Muscle layer of duodenum (tissue), 2 donors: ENCODE measurements at regions not wholly inside any gene's neighbourhood (a gene's known extent, or its start where the extent isn't known, plus 50 kb on each side); places are given as distances from the start of the nearest gene placed in this dataset.

Experiments
- H3K27ac ChIP-seq: one replicate; pipeline ENCODE4 v1.7.0; 2013; ENCODE audit warnings: mild to moderate bottlenecking, low read length
- H3K27me3 ChIP-seq: one replicate; pipeline ENCODE4 v1.7.0; 2013; ENCODE audit warnings: low read depth, mild to moderate bottlenecking, control low read depth, low read length
- H3K36me3 ChIP-seq, 2 donors: one replicate each; pipeline ENCODE4 v1.7.0; 2013; ENCODE audit warnings: low read length in 2 of 2, control low read depth in 1 of 2, mild to moderate bottlenecking in 1 of 2; ENCODE audit not compliant: insufficient read depth in 2 of 2, control insufficient read depth in 1 of 2
- H3K4me1 ChIP-seq, 2 donors: one replicate each; pipeline ENCODE4 v1.7.0; 2013; ENCODE audit warnings: low read length in 2 of 2, mild to moderate bottlenecking in 2 of 2, control low read depth in 1 of 2, moderate library complexity in 1 of 2; ENCODE audit not compliant: insufficient read depth in 2 of 2, control insufficient read depth in 1 of 2
- H3K4me3 ChIP-seq, 2 donors: one replicate each; pipeline ENCODE4 v1.7.0; 2013; ENCODE audit warnings: low read length in 2 of 2, low read depth in 1 of 2, mild to moderate bottlenecking in 1 of 2
- H3K9me3 ChIP-seq, 2 donors: one replicate each; pipeline ENCODE4 v1.7.0; 2013; ENCODE audit warnings: low read length in 2 of 2, control low read depth in 1 of 2, mild to moderate bottlenecking in 1 of 2; ENCODE audit not compliant: control insufficient read depth in 1 of 2
- donor health status: healthy.

DNA sequence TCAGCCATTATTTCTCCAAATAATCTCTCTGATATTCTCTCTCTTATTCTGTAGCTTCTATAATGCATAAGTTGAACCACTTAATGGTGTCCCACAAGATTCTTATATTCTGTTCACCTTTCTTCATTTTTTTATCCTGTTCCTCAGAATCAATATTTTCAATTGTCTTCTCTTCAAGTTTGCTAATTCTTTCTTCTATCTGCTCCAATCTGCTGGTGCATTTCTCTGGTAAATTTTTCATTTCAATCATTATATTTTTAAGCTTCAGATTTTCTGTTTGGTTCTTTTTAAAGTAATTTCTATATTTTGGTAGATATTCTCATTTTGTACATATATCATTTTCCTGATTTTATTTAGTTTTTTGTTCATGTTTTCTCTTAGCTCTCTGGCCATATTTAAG lies 272.6 kb downstream of the ZEB1 start:
- Histone ChIP-seq H3K4me1 (no peaks in the 10 kb centered on the region), H3K9me3 (no peaks in the 10 kb centered on the region), H3K27ac (no peak overlapping the region), H3K27me3 (no peaks in the 10 kb centered on the region), H3K36me3 (no peaks in the 10 kb centered on the region), H3K4me3 (no peak overlapping the region)

DNA sequence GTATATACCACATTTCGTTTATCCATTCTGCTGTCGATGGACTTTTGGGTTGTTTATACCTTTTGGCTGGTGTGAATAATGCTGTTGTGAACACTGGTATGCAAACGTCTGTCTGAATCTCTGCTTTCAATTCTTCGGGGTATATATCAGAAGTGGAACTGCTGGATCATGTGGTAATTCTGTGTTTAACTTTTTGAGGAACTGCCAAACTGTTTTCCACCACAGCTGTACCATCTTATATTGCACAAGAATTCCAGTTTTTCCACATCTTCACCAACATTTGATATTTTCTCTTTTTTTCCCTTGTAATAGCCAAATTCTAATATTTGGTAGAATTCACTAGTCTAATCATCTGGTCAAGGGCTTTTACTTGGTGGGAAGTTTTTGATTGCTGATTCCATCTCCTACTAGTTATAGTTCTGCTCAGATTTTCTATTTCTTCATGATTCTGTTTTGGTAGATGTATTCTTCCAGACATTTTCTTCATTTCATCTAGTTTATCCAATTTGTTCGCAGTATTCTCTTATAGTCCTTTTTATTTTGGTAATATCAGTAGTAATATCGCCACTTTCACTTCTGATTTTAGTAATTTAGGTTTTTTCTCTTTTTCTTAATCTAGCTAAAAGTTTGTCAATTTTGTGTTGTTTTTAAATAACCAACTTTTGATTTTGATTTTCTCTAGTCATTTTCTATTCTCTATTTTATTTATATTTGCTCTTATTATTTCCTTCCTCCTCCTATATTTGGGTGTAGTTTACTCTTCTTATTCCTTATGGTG lies 271.2 kb downstream of the ZEB1 start:
- Histone ChIP-seq H3K9me3 (no peaks in the 10 kb centered on the region), H3K27me3 (no peaks in the 10 kb centered on the region), H3K4me1 (no peaks in the 10 kb centered on the region), H3K27ac (no peak overlapping the region), H3K36me3 (no peaks in the 10 kb centered on the region), H3K4me3 (no peak overlapping the region)

DNA sequence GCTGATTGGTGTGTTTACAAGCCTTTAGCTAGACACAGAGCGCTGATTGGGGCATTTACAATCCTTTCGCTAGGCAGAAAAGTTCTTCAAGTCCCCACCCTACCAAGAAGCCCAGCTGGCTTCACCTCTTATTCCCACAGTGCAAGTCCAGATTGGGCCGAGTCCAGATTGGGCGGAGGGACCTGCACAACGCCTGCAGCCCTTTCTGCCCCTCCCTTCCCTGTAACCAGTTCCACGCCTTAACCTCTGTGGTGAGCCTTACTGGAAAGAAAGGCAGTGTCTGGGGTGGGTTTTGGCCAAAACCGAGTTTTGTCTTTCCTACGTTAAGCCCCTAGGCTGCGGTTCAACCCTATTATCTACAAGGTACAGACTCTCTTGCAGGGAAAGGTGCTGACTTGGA lies 268.7 kb downstream of the ZEB1 start:
- Histone ChIP-seq H3K9me3 (no peaks in the 10 kb centered on the region), H3K4me3 (no peak overlapping the region), H3K27ac (no peak overlapping the region), H3K4me1 (peaks cover 10 to 22% of the 10 kb centered on the region in 2 donors), H3K36me3 (no peaks in the 10 kb centered on the region), H3K27me3 (no peaks in the 10 kb centered on the region)

DNA sequence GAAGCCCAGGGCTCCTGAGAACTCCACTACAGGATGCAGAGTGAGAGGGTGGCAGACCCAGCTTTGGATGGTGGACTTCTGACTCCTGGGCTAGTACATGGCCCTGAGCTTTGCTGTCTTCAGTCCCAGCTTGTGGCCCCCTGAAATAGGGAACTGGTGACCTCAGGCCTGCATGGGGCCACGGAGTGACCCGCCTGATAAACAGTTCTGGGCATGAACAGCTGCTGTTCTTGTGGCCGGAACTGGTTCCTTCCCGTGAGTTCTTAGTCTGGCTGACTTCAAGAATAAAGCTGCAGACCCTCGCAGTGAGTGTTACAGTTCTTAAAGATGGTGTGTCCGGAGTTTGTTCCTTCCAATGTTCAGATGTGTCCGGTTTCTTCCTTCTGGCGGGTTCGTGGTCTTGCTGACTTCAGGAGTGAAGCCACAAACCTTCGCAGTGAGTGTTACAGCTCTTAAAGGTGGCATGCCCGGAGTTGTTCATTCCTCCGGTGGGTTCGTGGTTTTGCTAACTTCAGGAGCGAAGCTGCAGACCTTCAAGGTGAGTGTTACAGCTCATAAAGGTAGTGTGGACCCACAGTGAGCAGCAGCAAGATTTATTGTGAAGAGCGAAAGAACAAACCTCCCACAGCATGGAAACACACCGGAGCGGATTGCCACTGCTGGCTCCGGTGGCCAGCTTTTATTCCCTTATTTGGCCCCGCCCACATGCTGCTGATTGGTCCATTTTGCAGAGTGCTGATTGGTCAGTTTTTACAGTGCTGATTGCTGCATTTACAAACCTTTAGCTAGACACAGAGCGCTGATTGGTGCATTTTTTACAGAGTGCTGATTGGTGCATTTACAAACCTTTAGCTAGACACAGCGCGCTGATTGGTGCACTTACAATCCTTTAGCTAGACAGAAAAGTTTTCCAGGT lies 268.0 kb downstream of the ZEB1 start:
- Histone ChIP-seq H3K4me1 (peaks cover 17 to 28% of the 10 kb centered on the region in 2 donors), H3K27ac (peak overlapping the region; percentile 31), H3K9me3 (no peaks in the 10 kb centered on the region), H3K36me3 (no peaks in the 10 kb centered on the region), H3K4me3 (no peak overlapping the region), H3K27me3 (no peaks in the 10 kb centered on the region)

DNA sequence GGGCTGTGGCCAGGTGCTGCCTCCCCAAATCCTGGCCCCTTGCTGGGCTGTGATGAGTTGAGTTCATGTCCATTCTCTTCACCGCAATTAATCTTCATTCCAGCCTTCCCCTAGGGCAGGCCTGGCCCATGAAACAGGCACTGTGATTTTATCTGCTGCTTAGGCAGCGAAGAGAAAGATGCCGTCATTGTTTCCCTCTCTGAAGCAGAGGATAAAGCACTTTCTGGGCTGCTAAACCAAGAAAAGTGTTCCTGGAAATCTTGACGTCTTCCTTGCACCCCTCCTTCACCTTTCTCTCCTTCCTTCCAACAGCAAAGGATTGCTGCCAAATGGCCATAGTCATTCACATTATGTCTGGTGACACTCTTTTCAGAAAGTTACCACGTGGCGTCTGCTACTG lies 265.9 kb downstream of the ZEB1 start:
- Histone ChIP-seq H3K27ac (no peak overlapping the region), H3K9me3 (no peaks in the 10 kb centered on the region), H3K27me3 (no peaks in the 10 kb centered on the region), H3K4me3 (no peak overlapping the region), H3K4me1 (peaks cover 18 to 38% of the 10 kb centered on the region in 2 donors), H3K36me3 (no peaks in the 10 kb centered on the region)

DNA sequence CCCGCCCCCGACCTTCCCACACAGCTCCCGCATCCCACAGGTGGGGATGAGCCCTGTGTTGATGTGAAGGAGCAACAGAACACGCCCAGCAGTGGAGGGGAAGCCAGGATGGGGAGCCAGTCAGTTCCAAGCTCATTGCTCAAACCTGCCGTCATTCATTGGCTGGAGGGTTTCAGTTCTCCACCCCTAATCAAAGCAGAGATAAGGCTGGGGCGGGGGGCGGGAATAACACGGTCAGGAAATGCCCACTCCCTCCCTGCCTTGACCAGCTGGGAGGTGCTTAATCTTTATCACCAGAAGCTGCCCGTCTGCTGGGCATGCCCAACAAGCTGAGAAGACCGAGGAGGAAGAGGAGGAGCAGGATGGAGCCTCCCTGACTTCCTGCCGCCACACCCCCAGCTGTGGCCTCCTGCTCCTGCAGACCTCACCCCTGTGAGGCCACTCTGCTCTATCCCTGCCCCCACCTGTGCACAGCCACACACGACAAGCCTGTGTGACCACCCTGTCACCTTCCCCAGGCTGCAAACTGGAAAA lies 265.1 kb downstream of the ZEB1 start:
- Histone ChIP-seq H3K27ac (no peak overlapping the region), H3K36me3 (no peaks in the 10 kb centered on the region), H3K27me3 (no peaks in the 10 kb centered on the region), H3K9me3 (no peaks in the 10 kb centered on the region), H3K4me1 (peaks cover 18 to 38% of the 10 kb centered on the region in 2 donors), H3K4me3 (no peak overlapping the region)

DNA sequence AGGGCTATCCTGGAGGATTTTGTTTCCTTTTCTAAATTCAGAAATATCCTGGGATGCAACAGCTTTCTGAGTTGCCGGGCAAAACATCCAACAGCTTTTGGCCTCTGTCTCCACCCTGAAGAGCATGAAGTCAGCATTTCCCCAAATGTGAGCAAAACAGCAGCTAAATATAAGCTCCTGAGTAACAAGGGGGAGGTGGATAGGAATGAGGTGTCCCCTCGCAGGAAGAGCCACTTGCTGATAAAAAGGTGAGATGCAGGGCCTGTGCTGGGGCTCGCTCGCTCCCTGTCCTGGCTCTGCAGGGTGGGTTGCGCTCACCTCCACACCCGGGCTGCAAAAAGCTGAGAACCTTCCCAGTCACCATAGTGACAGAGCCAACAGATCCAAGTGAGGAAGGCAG lies 264.3 kb downstream of the ZEB1 start:
- H3K27me3 ChIP-seq: no peaks in the 10 kb centered on the region
- H3K4me1 ChIP-seq: peaks cover 18 to 38% of the 10 kb centered on the region in 2 donors
- H3K4me3 ChIP-seq: no peak overlapping the region
- no peaks in the 10 kb centered on the region for H3K9me3 ChIP-seq
- H3K27ac ChIP-seq: peak overlapping the region; percentile 53
- no peaks in the 10 kb centered on the region for H3K36me3 ChIP-seq

DNA sequence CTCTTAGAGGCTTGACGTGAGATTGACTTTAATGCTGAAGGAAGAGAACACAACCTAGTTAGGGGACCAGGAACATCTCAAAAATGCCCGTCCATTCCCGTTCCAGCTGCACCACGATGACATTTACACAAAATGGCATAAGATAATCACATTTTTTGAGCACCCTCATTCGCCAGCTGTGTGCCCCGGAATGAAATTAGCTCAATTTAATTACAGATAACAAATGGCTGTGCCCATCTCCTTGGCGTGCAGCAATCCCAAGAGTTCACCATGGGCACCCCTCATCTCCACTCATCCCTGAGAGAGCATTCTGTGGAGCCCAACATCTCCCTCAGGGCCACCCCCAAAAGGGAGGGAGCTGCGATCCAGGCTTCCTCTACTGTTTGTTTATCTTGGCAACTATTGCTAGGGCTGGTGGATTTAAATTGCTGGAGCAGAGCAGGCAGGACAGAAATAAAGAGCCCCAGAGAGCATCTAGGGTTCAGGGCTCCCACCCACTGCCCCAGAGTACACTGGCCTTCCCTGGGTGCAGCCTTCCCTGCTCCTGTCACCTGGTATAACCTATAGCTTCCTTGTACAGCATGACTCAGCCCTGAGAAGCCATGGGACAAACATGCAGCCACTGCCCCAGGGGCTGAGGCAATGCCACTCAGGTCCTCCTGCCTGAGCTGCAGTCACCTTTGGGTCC lies 263.5 kb downstream of the ZEB1 start:
- peak overlapping the region; percentile 30 to 39 for H3K4me3 ChIP-seq
- no peaks in the 10 kb centered on the region for H3K36me3 ChIP-seq
- H3K27me3 ChIP-seq: no peaks in the 10 kb centered on the region
- H3K27ac ChIP-seq: peak overlapping the region; percentile 53
- peaks cover 18 to 38% of the 10 kb centered on the region in 2 donors for H3K4me1 ChIP-seq
- peaks cover 0 to 3% of the 10 kb centered on the region in 2 donors for H3K9me3 ChIP-seq

DNA sequence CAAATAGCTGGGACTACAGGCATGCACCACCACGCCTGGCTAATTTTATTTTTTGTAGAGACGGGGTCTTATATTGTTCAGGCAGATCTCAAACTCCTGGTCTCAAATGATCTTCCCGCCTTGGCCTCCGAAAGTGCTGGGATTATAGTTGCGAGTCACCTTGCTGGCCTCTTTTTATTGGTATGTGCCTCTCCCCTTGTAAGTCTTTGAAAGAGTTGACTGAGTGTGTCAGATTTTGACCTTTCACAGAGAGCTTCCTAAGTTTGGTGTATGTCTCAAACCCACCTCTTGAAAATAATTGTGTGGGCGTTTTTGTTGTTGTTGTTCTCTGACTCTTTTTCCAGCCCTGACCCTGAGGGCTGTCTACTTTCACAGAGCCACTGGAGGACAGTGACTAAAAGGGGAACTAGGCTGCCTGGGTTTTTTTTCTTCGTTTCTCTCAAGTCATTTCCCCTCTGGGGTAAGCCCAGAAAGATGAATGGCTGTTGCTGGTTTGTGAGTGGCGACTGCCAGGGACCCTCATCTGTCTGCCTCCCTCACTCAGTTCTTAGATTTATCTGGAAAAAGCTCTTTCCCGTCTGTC lies 262.8 kb downstream of the ZEB1 start:
- Histone ChIP-seq H3K9me3 (peaks cover 0 to 4% of the 10 kb centered on the region in 2 donors), H3K4me1 (peaks cover 18 to 38% of the 10 kb centered on the region in 2 donors), H3K27ac (peak overlapping the region; percentile 14), H3K4me3 (peak overlapping the region in 1 of 2 donors; percentile 30), H3K27me3 (no peaks in the 10 kb centered on the region), H3K36me3 (no peaks in the 10 kb centered on the region)

DNA sequence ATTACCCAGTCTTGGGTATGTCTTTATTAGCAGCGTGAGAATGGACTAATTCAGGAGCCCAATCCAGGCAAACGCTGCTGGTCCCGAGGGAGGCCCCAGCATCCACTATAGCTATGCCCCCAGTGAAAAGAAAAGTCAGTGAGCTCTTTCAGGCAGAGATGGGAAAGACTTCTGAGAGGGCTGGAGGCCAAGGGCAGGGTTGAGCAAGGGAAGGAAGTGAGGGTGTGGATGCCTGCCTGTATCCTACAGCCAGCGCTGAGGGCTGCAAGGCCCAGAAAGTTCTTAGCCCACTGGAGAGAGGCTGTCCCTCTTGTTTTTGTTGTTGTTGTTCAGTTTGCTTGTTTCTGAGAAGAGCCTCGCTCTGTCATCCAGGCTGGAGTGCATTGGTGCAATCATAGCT lies 261.6 kb downstream of the ZEB1 start:
- no peaks in the 10 kb centered on the region for H3K27me3 ChIP-seq
- H3K4me1 ChIP-seq: peaks cover 18 to 38% of the 10 kb centered on the region in 2 donors
- peaks cover 0 to 4% of the 10 kb centered on the region in 2 donors for H3K9me3 ChIP-seq
- H3K27ac ChIP-seq: no peak overlapping the region
- H3K4me3 ChIP-seq: no peak overlapping the region
- no peaks in the 10 kb centered on the region for H3K36me3 ChIP-seq
